HG02610 (cell line): ENCODE measurements at regions not wholly inside any gene's neighbourhood (a gene's known extent, or its start where the extent isn't known, plus 50 kb on each side); places are given as distances from the start of the nearest gene placed in this dataset.
"Not testable (repeated sequence)": the region's sequence is repeated elsewhere in the genome, so short reads cannot be mapped to it uniquely, and the experiment has no call there.

Experiments used
- ATAC-seq: cut with Tn5 transposase; IDR thresholded peaks from one replicate; pipeline ENCODE4 v1.9.1; 2021; ENCODE audit warnings: mild to moderate bottlenecking, moderate library complexity; ENCODE audit not compliant: unreplicated experiment

GRCh38 chr3:176357891-176358290 lies 839.4 kb downstream of the TBL1XR1 start:
- ATAC-seq: no peak

- no peak for ATAC-seq
Measured at GRCh38 chr3:176354843-176355242, 842.4 kb downstream of the TBL1XR1 start.

GRCh38 chr3:176352716-176353334 lies 844.5 kb downstream of the TBL1XR1 start:
- no peak for ATAC-seq

GRCh38 chr3:176351408-176351807 lies 845.9 kb downstream of the TBL1XR1 start:
- no peak for ATAC-seq

GRCh38 chr3:176349706-176350105 lies 847.6 kb downstream of the TBL1XR1 start:
- ATAC-seq: no peak

- no peak for ATAC-seq
Measured at GRCh38 chr3:176347424-176348146, 849.7 kb downstream of the TBL1XR1 start.

- ATAC-seq: no peak
Measured at GRCh38 chr3:176341963-176342362, 855.3 kb downstream of the TBL1XR1 start.

- no peak for ATAC-seq
Measured at GRCh38 chr3:176328666-176329065, 868.6 kb downstream of the TBL1XR1 start.

GRCh38 chr3:176328198-176328597 lies 869.1 kb downstream of the TBL1XR1 start:
- ATAC-seq: no peak

- ATAC-seq: not testable (repeated sequence)
Measured at GRCh38 chr3:176326894-176327490, 870.3 kb downstream of the TBL1XR1 start.

GRCh38 chr3:176321532-176321931 lies 875.8 kb downstream of the TBL1XR1 start:
- not testable (repeated sequence) for ATAC-seq

GRCh38 chr3:176321099-176321498 lies 876.2 kb downstream of the TBL1XR1 start:
- ATAC-seq: no peak

- ATAC-seq: no peak
Measured at GRCh38 chr3:176313426-176313825, 883.9 kb downstream of the TBL1XR1 start.

- ATAC-seq: no peak
Measured at GRCh38 chr3:176310641-176311040, 886.6 kb downstream of the TBL1XR1 start.

GRCh38 chr3:176302271-176302670 lies 895.0 kb downstream of the TBL1XR1 start:
- ATAC-seq: no peak

GRCh38 chr3:176296066-176296597 lies 901.1 kb downstream of the TBL1XR1 start:
- no peak for ATAC-seq

GRCh38 chr3:176293276-176293675 lies 904.0 kb downstream of the TBL1XR1 start:
- ATAC-seq: no peak

GRCh38 chr3:176286476-176287085 lies 910.7 kb downstream of the TBL1XR1 start:
- ATAC-seq: no peak

- no peak for ATAC-seq
Measured at GRCh38 chr3:176275538-176275937, 921.7 kb downstream of the TBL1XR1 start.

GRCh38 chr3:176275113-176275512 lies 922.2 kb downstream of the TBL1XR1 start:
- ATAC-seq: no peak

- ATAC-seq: no peak
Measured at GRCh38 chr3:176274161-176274560, 923.1 kb downstream of the TBL1XR1 start.
